ENCODE measurements at regions not wholly inside any gene's neighbourhood (a gene's known extent, or its start where the extent isn't known, plus 50 kb on each side); places are given as distances from the start of the nearest gene placed in this dataset.
A peak's percentile ranks its signal among the peaks of the same experiment; 100 is the strongest.

DNA sequence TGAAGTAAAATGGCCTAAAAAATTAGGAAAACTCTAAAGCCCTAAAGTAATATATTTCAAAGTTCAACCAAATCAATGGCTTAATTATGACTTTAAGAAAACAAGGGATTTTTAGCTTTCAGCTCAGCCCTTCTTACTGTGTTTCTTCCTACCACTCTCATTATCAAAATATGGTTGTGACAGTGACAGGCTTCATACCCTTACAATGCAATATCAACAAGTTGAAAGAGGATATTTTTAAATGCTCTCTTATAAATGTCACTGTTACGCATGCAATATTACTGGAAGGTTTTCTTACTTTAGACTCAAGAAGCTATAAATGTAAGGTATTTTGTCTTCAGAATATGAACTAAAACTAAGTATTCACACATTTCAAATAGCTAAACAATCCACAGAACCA, 1225.7 kb upstream of the MIR17HG start:
- ATAC-seq = peak in 1 of 8 donors; percentile 71
- TF ChIP-seq, protein P1, sequence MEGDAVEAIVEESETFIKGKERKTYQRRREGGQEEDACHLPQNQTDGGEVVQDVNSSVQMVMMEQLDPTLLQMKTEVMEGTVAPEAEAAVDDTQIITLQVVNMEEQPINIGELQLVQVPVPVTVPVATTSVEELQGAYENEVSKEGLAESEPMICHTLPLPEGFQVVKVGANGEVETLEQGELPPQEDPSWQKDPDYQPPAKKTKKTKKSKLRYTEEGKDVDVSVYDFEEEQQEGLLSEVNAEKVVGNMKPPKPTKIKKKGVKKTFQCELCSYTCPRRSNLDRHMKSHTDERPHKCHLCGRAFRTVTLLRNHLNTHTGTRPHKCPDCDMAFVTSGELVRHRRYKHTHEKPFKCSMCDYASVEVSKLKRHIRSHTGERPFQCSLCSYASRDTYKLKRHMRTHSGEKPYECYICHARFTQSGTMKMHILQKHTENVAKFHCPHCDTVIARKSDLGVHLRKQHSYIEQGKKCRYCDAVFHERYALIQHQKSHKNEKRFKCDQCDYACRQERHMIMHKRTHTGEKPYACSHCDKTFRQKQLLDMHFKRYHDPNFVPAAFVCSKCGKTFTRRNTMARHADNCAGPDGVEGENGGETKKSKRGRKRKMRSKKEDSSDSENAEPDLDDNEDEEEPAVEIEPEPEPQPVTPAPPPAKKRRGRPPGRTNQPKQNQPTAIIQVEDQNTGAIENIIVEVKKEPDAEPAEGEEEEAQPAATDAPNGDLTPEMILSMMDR (IDR thresholded peaks at IDR 0.05) = no peak
- intact Hi-C loops (cut with DNase I) = no loop called here
- Histone ChIP-seq H3K9me3 (no peaks in the 10 kb centered on the region), H3K36me3 (no peaks in the 10 kb centered on the region), H3K27ac (no peak overlapping the region), H3K4me1 (peaks cover 0 to 6% (median 0%) of the 10 kb centered on the region in 9 donors), H3K4me3 (no peak overlapping the region), H3K27me3 (no peaks in the 10 kb centered on the region)
- no peak for DNase-seq
- 55 to 63% methylated on average over 1 of the region's 1 CpG for WGBS, 2 donors

DNA sequence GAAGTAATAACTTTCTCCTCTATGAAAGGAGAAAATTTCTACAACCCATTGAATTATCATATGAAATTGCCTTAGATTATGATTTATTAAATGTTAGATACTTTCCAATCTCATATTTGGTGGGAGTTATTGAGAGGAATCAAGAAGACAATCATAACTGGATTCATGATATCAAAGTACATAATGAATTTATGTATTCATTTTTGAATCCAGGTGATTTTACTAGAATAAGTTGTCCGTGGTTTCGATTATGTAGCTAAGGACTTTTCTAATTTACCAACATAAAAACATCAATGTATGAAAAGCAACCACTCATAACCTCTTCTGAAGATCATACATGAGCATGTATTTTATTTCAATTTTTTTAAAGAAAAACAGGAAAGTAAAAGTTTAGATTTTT, 1225.0 kb upstream of the MIR17HG start:
- DNase-seq = no peak

DNA sequence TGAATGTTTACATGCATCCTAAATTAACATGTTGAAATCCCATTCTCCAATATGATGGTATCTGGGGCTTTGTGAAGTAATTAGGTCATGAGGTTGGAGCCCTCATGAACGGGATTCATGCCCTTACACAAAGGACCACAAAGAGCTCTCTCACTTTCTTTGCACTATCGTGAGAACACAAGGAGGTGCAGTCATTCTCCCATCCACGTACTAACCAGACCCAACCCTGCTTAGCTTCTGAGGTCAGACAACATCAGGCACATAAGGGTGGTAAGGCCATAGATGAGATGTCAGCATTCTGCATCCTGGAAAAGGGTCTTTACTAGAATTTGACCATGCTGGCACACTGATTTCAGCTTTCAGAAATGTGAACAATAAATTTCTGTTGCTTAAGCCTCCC, 1211.9 kb upstream of the MIR17HG start:
- no peak overlapping the region for H3K27ac ChIP-seq
- no peaks in the 10 kb centered on the region for H3K27me3 ChIP-seq
- ATAC-seq = no peak
- TF ChIP-seq, protein P1 (IDR thresholded peaks at IDR 0.05) = no peak
- intact Hi-C loops (cut with DNase I) = no loop called here
- WGBS, 2 donors = 74 to 80% methylated on average over 3 of the region's 3 CpGs
- H3K9me3 ChIP-seq = peaks cover 0 to 8% (median 0%) of the 10 kb centered on the region in 11 donors
- no peak for DNase-seq
- H3K4me3 ChIP-seq = no peak overlapping the region
- no peaks in the 10 kb centered on the region for H3K4me1 ChIP-seq
- no peaks in the 10 kb centered on the region for H3K36me3 ChIP-seq

More for the DNA sequence above, 1225.0 kb upstream of the MIR17HG start:
- H3K27ac ChIP-seq = no peak overlapping the region
- H3K4me3 ChIP-seq = no peak overlapping the region
- no peaks in the 10 kb centered on the region for H3K9me3 ChIP-seq
- TF ChIP-seq, protein P1 (IDR thresholded peaks at IDR 0.05) = no peak
- intact Hi-C loops (cut with DNase I) = no loop called here
- H3K27me3 ChIP-seq = no peaks in the 10 kb centered on the region
- no peak for ATAC-seq
- peaks cover 0 to 6% (median 0%) of the 10 kb centered on the region in 9 donors for H3K4me1 ChIP-seq
- H3K36me3 ChIP-seq = no peaks in the 10 kb centered on the region
- 86 to 90% methylated on average over 2 of the region's 2 CpGs for WGBS, 2 donors

- no peaks in the 10 kb centered on the region for H3K36me3 ChIP-seq
- intact Hi-C loops (cut with DNase I) = no loop called here
- no peaks in the 10 kb centered on the region for H3K27me3 ChIP-seq
- ATAC-seq (no peak), DNase-seq (no peak)
- TF ChIP-seq, protein P1 (IDR thresholded peaks at IDR 0.05) = no peak
- no peak overlapping the region for H3K4me3 ChIP-seq
- H3K4me1 ChIP-seq = no peaks in the 10 kb centered on the region
- no peak overlapping the region for H3K27ac ChIP-seq
- peaks cover 0 to 6% (median 0%) of the 10 kb centered on the region in 11 donors for H3K9me3 ChIP-seq
- WGBS, 2 donors = 76 to 77% methylated on average over 5 of the region's 5 CpGs
Observed at GRCh38 chr13:90142251-90142650, 1205.2 kb upstream of the MIR17HG start.

Measured in heart right ventricle (tissue), 16 donors.